GM15510 (cell line): ENCODE measurements at regions not wholly inside any gene's neighbourhood (a gene's known extent, or its start where the extent isn't known, plus 50 kb on each side); places are given as distances from the start of the nearest gene placed in this dataset.

Source experiments
- POLR2A ChIP-seq: IDR thresholded peaks from 3 replicates; pipeline ENCODE4 v1.6.1; 2011; ENCODE audit warnings: borderline replicate concordance; ENCODE audit not compliant: insufficient read length; ENCODE audit errors: extremely low read depth

GRCh38 chr14:101616202-101616601 lies 54.9 kb downstream of the DIO3 start:
- TF ChIP-seq POLR2A = no peak

GRCh38 chr14:101619484-101619883 lies 58.2 kb downstream of the DIO3 start:
- TF ChIP-seq POLR2A = no peak

- no peak for TF ChIP-seq POLR2A
These were observed 58.9 kb downstream of the DIO3 start for GRCh38 chr14:101620031-101620788.

- no peak for TF ChIP-seq POLR2A
These were observed 59.8 kb downstream of the DIO3 start for GRCh38 chr14:101620821-101621785.

GRCh38 chr14:101622251-101623076 lies 61.2 kb downstream of the DIO3 start:
- no peak for TF ChIP-seq POLR2A

- TF ChIP-seq POLR2A = no peak
These were observed 61.7 kb downstream of the DIO3 start for GRCh38 chr14:101623077-101623372.

GRCh38 chr14:101623685-101624444 lies 62.6 kb downstream of the DIO3 start:
- no peak for TF ChIP-seq POLR2A

GRCh38 chr14:101624536-101624935 lies 63.2 kb downstream of the DIO3 start:
- TF ChIP-seq POLR2A = no peak

GRCh38 chr14:101625336-101626097 lies 64.2 kb downstream of the DIO3 start:
- no peak for TF ChIP-seq POLR2A

GRCh38 chr14:101626331-101626730 lies 65.0 kb downstream of the DIO3 start:
- TF ChIP-seq POLR2A = no peak

GRCh38 chr14:101627915-101628262 lies 66.6 kb downstream of the DIO3 start:
- TF ChIP-seq POLR2A = no peak

- TF ChIP-seq POLR2A = no peak
These were observed 67.2 kb downstream of the DIO3 start for GRCh38 chr14:101628471-101628966.

GRCh38 chr14:101628975-101629374 lies 67.7 kb downstream of the DIO3 start:
- TF ChIP-seq POLR2A = no peak
